GM12891 (cell line): ENCODE measurements at regions not wholly inside any gene's neighbourhood (a gene's known extent, or its start where the extent isn't known, plus 50 kb on each side); places are given as distances from the start of the nearest gene placed in this dataset.

ENCODE experiments used
- POLR2A ChIP-seq: IDR thresholded peaks from 2 replicates; pipeline ENCODE4 v1.6.1; 2011; ENCODE audit warnings: low read depth, low read length, control low read depth
- POLR2AphosphoS5 ChIP-seq: IDR thresholded peaks from 2 replicates; pipeline ENCODE4 v1.6.1; 2011; ENCODE audit warnings: low read depth, low read length, control low read depth

- TF ChIP-seq POLR2A (no peak), POLR2AphosphoS5 (no peak)
Measured at GRCh38 chr18:25873833-25874232, 216.6 kb downstream of the SS18 start.
